Right atrium auricular region (tissue), 2 donors: ENCODE measurements at regions not wholly inside any gene's neighbourhood (a gene's known extent, or its start where the extent isn't known, plus 50 kb on each side); places are given as distances from the start of the nearest gene placed in this dataset.
"Not testable (repeated sequence)": the region's sequence is repeated elsewhere in the genome, so short reads cannot be mapped to it uniquely, and the experiment has no call there.

Experiments used
- DNase-seq: peaks from one replicate; pipeline ENCODE4 v3.0.0-alpha.2; 2019; ENCODE audit warnings: low spot score
- H3K27ac ChIP-seq, 2 donors: fragments of 200-600 bp; sonication (generic); 1 replicate in 1 of 2; 2 replicates in 1 of 2; pipeline ENCODE4 v1.5.1; 2016 to 2019
- H3K27me3 ChIP-seq, 2 donors: fragments of 200-600 bp; sonication (generic); one replicate each; pipeline versions ENCODE4 v1.5.1 to v1.6.0; 2017 to 2019
- H3K36me3 ChIP-seq: fragments of 200-600 bp; sonication (generic); one replicate; pipeline ENCODE4 v1.5.1; 2016
- H3K4me1 ChIP-seq, 2 donors: fragments of 200-600 bp; sonication (generic); one replicate each; pipeline versions ENCODE4 v1.5.1 to v1.6.0; 2017 to 2019
- H3K4me3 ChIP-seq, 2 donors: fragments of 200-600 bp; sonication (generic); 1 replicate in 1 of 2; 2 replicates in 1 of 2; pipeline ENCODE4 v1.5.1; 2017 to 2019; ENCODE audit warnings: mild to moderate bottlenecking in 1 of 2, moderate library complexity in 1 of 2
- H3K9me3 ChIP-seq, 2 donors: fragments of 200-600 bp; sonication (generic); one replicate each; pipeline ENCODE4 v1.5.1; 2019
- TF ChIP-seq, protein P1 (sequence below), 2 donors: fragments of 200-600 bp; sonication (generic); IDR thresholded peaks; one replicate each; pipeline ENCODE4 v1.5.1; 2019; ENCODE audit warnings: antibody characterized with exemption in 2 of 2

DNA sequence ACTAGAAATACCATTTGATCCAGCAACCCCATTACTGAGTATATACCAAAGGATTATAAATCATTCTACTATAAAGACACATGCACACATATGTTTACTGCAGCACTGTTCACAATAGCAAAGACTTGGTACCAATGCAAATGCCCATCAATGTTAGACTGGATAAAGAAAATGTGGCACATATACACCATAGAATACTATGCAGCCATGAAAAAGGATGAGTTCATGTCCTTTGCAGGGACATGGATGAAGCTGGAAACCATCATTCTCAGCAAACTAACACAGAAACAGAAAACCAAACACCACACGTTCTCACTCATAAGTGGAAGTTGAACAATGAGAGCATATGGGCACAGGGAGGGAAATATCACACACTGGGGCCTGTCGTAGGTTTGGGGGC is 106.0 kb downstream of the SPATA18 start:
- H3K4me3 ChIP-seq, H3K27ac ChIP-seq, H3K4me1 ChIP-seq, H3K36me3 ChIP-seq, H3K9me3 ChIP-seq, H3K27me3 ChIP-seq, DNase-seq: not testable (repeated sequence)

DNA sequence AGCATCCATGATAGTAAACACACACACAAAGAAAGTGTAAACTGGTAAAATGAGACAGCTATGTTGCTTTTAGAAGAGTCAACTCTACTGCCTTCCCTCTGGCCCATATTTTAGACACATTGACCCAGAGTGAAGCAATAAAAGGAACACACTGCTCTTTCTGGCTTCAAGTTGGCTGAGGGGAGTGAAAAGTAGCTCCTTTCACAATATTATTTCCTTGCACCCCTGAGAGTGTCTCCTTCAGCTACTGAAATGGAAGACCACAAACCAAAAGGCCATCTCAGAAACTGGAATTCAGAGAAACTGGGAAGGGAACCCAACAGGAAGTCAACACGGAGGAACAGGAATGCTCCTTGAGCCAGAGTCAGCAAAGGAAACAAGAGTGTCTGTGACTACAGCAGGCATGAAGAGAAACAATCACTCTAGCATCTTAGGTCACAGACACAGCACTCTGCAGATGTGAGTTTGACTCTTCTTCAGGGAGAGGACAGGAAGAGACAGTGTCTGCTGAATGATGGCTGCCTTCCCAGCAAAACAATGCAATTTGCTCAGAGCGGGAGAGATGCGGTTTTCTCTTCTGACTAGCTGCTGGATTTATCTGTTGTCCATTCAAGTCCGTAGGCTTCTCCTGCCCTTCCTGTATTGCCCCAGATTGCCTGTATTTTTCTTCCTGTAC is 106.7 kb downstream of the SPATA18 start:
- Histone ChIP-seq H3K36me3 (no peaks in the 10 kb centered on the region), H3K27ac (no peak overlapping the region), H3K9me3 (no peaks in the 10 kb centered on the region), H3K4me3 (no peak overlapping the region), H3K4me1 (no peaks in the 10 kb centered on the region), H3K27me3 (no peaks in the 10 kb centered on the region)
- DNase-seq, result no peak
- TF ChIP-seq, protein P1, sequence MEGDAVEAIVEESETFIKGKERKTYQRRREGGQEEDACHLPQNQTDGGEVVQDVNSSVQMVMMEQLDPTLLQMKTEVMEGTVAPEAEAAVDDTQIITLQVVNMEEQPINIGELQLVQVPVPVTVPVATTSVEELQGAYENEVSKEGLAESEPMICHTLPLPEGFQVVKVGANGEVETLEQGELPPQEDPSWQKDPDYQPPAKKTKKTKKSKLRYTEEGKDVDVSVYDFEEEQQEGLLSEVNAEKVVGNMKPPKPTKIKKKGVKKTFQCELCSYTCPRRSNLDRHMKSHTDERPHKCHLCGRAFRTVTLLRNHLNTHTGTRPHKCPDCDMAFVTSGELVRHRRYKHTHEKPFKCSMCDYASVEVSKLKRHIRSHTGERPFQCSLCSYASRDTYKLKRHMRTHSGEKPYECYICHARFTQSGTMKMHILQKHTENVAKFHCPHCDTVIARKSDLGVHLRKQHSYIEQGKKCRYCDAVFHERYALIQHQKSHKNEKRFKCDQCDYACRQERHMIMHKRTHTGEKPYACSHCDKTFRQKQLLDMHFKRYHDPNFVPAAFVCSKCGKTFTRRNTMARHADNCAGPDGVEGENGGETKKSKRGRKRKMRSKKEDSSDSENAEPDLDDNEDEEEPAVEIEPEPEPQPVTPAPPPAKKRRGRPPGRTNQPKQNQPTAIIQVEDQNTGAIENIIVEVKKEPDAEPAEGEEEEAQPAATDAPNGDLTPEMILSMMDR (IDR thresholded peaks at IDR 0.05), result no peak

DNA sequence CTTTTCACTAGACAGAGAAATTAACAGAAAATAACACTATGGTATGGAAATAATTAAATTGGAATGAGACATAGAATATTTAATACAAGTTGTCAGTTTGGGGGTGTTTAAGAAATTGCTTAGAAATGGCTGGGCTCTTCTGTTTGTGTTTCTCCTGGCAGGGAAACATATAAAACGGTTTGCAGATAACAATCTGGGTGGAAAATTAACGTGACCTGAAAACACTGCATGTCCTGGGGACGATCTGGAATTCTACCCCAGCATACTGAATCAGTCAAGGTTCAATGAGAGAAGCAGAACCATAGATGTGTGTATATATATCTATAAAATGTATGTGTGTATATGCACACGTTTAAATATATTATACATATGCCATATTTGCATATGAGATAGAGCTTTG is 109.8 kb downstream of the SPATA18 start:
- no peak overlapping the region for H3K4me3 ChIP-seq
- no peak overlapping the region for H3K27ac ChIP-seq
- H3K36me3 ChIP-seq, result no peaks in the 10 kb centered on the region
- no peaks in the 10 kb centered on the region for H3K27me3 ChIP-seq
- TF ChIP-seq, protein P1 (IDR thresholded peaks at IDR 0.05), result no peak
- H3K4me1 ChIP-seq, result no peaks in the 10 kb centered on the region
- no peaks in the 10 kb centered on the region for H3K9me3 ChIP-seq
- DNase-seq, result no peak

DNA sequence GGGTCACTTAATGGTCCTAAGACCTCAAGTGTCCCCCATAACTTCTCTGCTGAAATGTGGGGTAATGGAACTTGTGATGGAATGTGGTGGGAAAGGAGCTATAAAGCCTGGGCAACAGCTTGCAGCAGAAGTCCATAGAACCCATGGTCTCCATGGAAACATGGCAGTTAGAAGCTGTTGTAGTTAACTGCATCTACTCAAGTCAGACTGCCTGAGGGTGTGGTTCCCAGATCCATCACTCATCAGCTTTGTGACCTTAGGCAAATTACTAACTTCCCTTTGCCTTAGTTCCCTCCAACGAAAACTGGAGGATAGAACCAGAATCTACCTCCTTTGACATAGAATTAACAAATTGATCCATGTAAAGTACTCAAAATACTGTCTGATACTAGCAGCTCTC is 113.0 kb downstream of the SPATA18 start:
- Histone ChIP-seq H3K4me1 (no peaks in the 10 kb centered on the region), H3K27ac (no peak overlapping the region), H3K36me3 (no peaks in the 10 kb centered on the region), H3K27me3 (no peaks in the 10 kb centered on the region), H3K9me3 (no peaks in the 10 kb centered on the region), H3K4me3 (no peak overlapping the region)
- DNase-seq, result no peak
- TF ChIP-seq, protein P1 (IDR thresholded peaks at IDR 0.05), result no peak

DNA sequence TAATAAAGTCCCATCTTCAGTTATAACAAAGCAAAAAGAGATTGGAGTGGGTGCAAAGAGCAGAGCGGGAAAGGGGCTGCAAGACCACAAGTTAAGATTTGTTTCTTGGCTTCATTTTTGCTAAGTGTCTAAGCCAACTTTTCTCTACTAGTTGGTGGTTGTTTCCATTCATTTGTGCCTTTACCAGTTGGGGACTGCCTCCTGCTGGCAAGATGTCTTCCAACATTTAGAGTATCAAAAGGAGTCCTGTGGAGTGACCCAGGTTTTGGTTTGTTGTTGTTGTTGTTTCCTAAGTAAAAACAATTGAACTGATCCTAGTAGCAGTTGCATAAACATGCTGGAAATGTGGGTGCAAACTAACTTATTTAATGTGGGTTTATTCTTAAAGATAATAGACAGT is 121.1 kb downstream of the SPATA18 start:
- no peak overlapping the region for H3K27ac ChIP-seq
- no peaks in the 10 kb centered on the region for H3K27me3 ChIP-seq
- no peaks in the 10 kb centered on the region for H3K4me1 ChIP-seq
- TF ChIP-seq, protein P1 (IDR thresholded peaks at IDR 0.05), result no peak
- no peaks in the 10 kb centered on the region for H3K9me3 ChIP-seq
- H3K36me3 ChIP-seq, result no peaks in the 10 kb centered on the region
- H3K4me3 ChIP-seq, result no peak overlapping the region
- DNase-seq, result no peak

DNA sequence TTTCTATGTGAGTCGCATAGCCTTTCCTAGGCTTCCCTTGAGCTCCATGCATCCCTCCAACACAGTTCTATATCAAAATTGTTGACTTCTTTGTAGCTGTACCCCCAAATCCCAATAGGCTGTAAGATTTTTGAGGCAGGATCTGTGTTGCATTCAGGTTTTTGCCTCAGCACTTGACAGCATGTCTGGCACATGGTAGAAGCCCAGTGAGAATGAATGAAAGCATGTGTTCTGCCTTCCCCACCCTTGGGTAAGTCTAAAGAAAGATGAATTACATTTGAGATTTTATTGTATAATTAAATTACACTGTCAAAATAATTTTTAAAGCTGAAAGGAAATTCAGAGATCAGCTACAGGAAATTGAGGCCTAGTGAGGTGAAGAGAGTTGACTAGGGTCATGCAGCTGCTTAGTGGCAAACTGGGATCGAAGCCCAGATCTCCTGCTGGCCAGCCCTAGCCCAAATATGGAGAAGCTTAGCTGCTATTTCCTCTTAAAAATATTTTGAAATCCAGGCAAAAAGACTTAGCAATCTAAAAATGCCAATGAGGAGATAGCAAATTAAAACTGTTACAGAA is 122.5 kb downstream of the SPATA18 start:
- no peaks in the 10 kb centered on the region for H3K27me3 ChIP-seq
- H3K4me1 ChIP-seq, result no peaks in the 10 kb centered on the region
- DNase-seq, result no peak
- no peaks in the 10 kb centered on the region for H3K36me3 ChIP-seq
- TF ChIP-seq, protein P1 (IDR thresholded peaks at IDR 0.05), result no peak
- H3K4me3 ChIP-seq, result no peak overlapping the region
- H3K27ac ChIP-seq, result peak overlapping the region in 1 of 2 donors; percentile 16
- H3K9me3 ChIP-seq, result no peaks in the 10 kb centered on the region
